Stimulated activated CD4-positive, alpha-beta T cell treated with anti-CD3 and anti-CD28 coated beads, Interleukin-4, amount 100 ng/mL, for 1 hour (primary cell): ENCODE measurements at regions not wholly inside any gene's neighbourhood (a gene's known extent, or its start where the extent isn't known, plus 50 kb on each side); places are given as distances from the start of the nearest gene placed in this dataset.

ENCODE experiments used
- DNase-seq: peaks from one replicate; pipeline ENCODE4 v3.0.0-alpha.2; 2020

GRCh38 chr12:61357496-61357895 is 902.7 kb upstream of the USP15 start:
- no peak for DNase-seq

GRCh38 chr12:61362037-61362436 is 898.2 kb upstream of the USP15 start:
- DNase-seq = no peak

- no peak for DNase-seq
Observed at GRCh38 chr12:61365001-61365400, 895.2 kb upstream of the USP15 start.

GRCh38 chr12:61367281-61367785 is 892.9 kb upstream of the USP15 start:
- no peak for DNase-seq

- DNase-seq = no peak
Observed at GRCh38 chr12:61369241-61369910, 890.8 kb upstream of the USP15 start.

GRCh38 chr12:61384511-61384910 is 875.7 kb upstream of the USP15 start:
- DNase-seq = no peak

GRCh38 chr12:61385771-61386170 is 874.4 kb upstream of the USP15 start:
- DNase-seq = no peak

GRCh38 chr12:61397668-61398067 is 862.5 kb upstream of the USP15 start:
- no peak for DNase-seq

- DNase-seq = no peak
Observed at GRCh38 chr12:61412201-61412600, 848.0 kb upstream of the USP15 start.

GRCh38 chr12:61414470-61414869 is 845.7 kb upstream of the USP15 start:
- DNase-seq = no peak

GRCh38 chr12:61422786-61423185 is 837.4 kb upstream of the USP15 start:
- no peak for DNase-seq

GRCh38 chr12:61452076-61452475 is 808.1 kb upstream of the USP15 start:
- no peak for DNase-seq

- no peak for DNase-seq
Observed at GRCh38 chr12:61487728-61488127, 772.5 kb upstream of the USP15 start.

GRCh38 chr12:61490526-61491498 is 769.4 kb upstream of the USP15 start:
- no peak for DNase-seq

- no peak for DNase-seq
Observed at GRCh38 chr12:61502179-61502578, 758.0 kb upstream of the USP15 start.

GRCh38 chr12:61504396-61505080 is 755.7 kb upstream of the USP15 start:
- no peak for DNase-seq

- no peak for DNase-seq
Observed at GRCh38 chr12:61513499-61513898, 746.7 kb upstream of the USP15 start.

- DNase-seq = no peak
Observed at GRCh38 chr12:61514016-61514415, 746.2 kb upstream of the USP15 start.

GRCh38 chr12:61521258-61521657 is 738.9 kb upstream of the USP15 start:
- no peak for DNase-seq

GRCh38 chr12:61523276-61523992 is 736.8 kb upstream of the USP15 start:
- no peak for DNase-seq

- DNase-seq = no peak
Observed at GRCh38 chr12:61524851-61525250, 735.4 kb upstream of the USP15 start.

GRCh38 chr12:61525331-61525730 is 734.9 kb upstream of the USP15 start:
- no peak for DNase-seq

- DNase-seq = no peak
Observed at GRCh38 chr12:61530456-61530855, 729.7 kb upstream of the USP15 start.
